CD4-positive, alpha-beta T cell (primary cell): ENCODE measurements at regions not wholly inside any gene's neighbourhood (a gene's known extent, or its start where the extent isn't known, plus 50 kb on each side); places are given as distances from the start of the nearest gene placed in this dataset.

Experiments used
- ATAC-seq: fragments of 200-7000 bp; cut with Tn5 transposase; one replicate; pipeline ENCODE4 v1.10.0; 2022; ENCODE audit warnings: mild to moderate bottlenecking; ENCODE audit not compliant: poor library complexity
- CTCF ChIA-PET: fragments of 350-600 bp; sonication (Branson Sonifier 250); formaldehyde crosslinking; loops from one replicate; lab custom pipeline; 2021; ENCODE audit warnings: antibody characterized with exemption, inconsistent platforms; lab: Charles Lee
- POLR2A ChIA-PET: fragments of 350-600 bp; sonication (Branson Sonifier 250); formaldehyde crosslinking; loops from one replicate; lab custom pipeline; 2021; ENCODE audit warnings: antibody characterized with exemption, inconsistent platforms; lab: Charles Lee
- DNase-seq, 14 experiments: peaks; one replicate each; pipeline ENCODE4 v3.0.0-alpha.2; 2013 to 2020; ENCODE audit warnings: mixed read lengths in 2 of 14
- H3K27ac ChIP-seq, 2 donors: one replicate each; pipeline versions ENCODE4 v1.5.1 to v1.7.0; 2013; ENCODE audit warnings: low read length in 2 of 2, low read depth in 1 of 2, mild to moderate bottlenecking in 1 of 2
- H3K27me3 ChIP-seq, 2 experiments: 1 replicate in 1 of 2; 2 replicates in 1 of 2; pipeline versions ENCODE4 v1.6.1 to v1.7.0; 2013; ENCODE audit warnings: low read length in 2 of 2, control low read depth in 1 of 2, mild to moderate bottlenecking in 1 of 2, moderate library complexity in 1 of 2; ENCODE audit not compliant: insufficient read depth in 2 of 2, control insufficient read depth in 1 of 2
- H3K36me3 ChIP-seq: one replicate; pipeline ENCODE4 v1.6.1; 2013; ENCODE audit warnings: low read length, control low read depth; ENCODE audit not compliant: insufficient read depth
- H3K4me1 ChIP-seq: one replicate; pipeline ENCODE4 v1.6.1; 2013; ENCODE audit warnings: low read length, control low read depth; ENCODE audit not compliant: insufficient read depth
- H3K4me3 ChIP-seq: one replicate; pipeline ENCODE4 v1.5.1; 2013; ENCODE audit warnings: mild to moderate bottlenecking, low read length, moderate library complexity
- H3K9me3 ChIP-seq, 2 experiments: 1 replicate in 1 of 2; 2 replicates in 1 of 2; pipeline versions ENCODE4 v1.6.1 to v1.7.0; 2013; ENCODE audit warnings: low read length in 2 of 2, mild to moderate bottlenecking in 2 of 2, control low read depth in 1 of 2, moderate library complexity in 1 of 2; ENCODE audit not compliant: control insufficient read depth in 1 of 2, insufficient read depth in 1 of 2
- H3K27ac Mint-ChIP-seq: one replicate; pipeline ENCODE4 v1.8.0; 2020; ENCODE audit warnings: mixed read lengths
- H3K27me3 Mint-ChIP-seq: one replicate; pipeline ENCODE4 v1.8.0; 2021; ENCODE audit warnings: mixed read lengths
- H3K36me3 Mint-ChIP-seq: one replicate; pipeline ENCODE4 v1.8.0; 2021; ENCODE audit warnings: low read depth, mixed read lengths
- H3K4me1 Mint-ChIP-seq: one replicate; pipeline ENCODE4 v1.8.0; 2021; ENCODE audit warnings: low read depth, mixed read lengths
- H3K4me3 Mint-ChIP-seq: one replicate; pipeline ENCODE4 v1.8.0; 2020; ENCODE audit warnings: mild to moderate bottlenecking, mixed read lengths
- H3K9me3 Mint-ChIP-seq: one replicate; pipeline ENCODE4 v1.8.0; 2020; ENCODE audit warnings: mixed read lengths
- intact Hi-C, 2 experiments: fragments of 100-400 bp; cut with DNase I in 1 of 2; cut with micrococcal nuclease in 1 of 2; formaldehyde crosslinking; loops; one replicate each; pipeline versions ENCODE4 v1.15.1 to v1.9.0; 2023 to 2025; cut with DNase I, micrococcal nuclease
- TF ChIP-seq, protein P1 (sequence below): fragments of 200-600 bp; IDR thresholded peaks from one replicate; pipeline ENCODE4 v1.8.0; 2022; ENCODE audit warnings: antibody characterized with exemption, mild to moderate bottlenecking

- Mint-ChIP-seq H3K4me1 (no peaks in the 10 kb centered on the region), H3K4me3 (no peak overlapping the region), H3K27ac (no peak overlapping the region), H3K9me3 (no peaks in the 10 kb centered on the region), H3K36me3 (no peaks in the 10 kb centered on the region), H3K27me3 (peaks cover 42% of the 10 kb centered on the region)
- no peak overlapping the region for H3K27ac ChIP-seq
- H3K4me3 ChIP-seq: no peak overlapping the region
- H3K4me1 ChIP-seq: no peaks in the 10 kb centered on the region
- DNase-seq (no peak), ATAC-seq (no peak)
- H3K9me3 ChIP-seq: no peaks in the 10 kb centered on the region
- TF ChIP-seq, protein P1, sequence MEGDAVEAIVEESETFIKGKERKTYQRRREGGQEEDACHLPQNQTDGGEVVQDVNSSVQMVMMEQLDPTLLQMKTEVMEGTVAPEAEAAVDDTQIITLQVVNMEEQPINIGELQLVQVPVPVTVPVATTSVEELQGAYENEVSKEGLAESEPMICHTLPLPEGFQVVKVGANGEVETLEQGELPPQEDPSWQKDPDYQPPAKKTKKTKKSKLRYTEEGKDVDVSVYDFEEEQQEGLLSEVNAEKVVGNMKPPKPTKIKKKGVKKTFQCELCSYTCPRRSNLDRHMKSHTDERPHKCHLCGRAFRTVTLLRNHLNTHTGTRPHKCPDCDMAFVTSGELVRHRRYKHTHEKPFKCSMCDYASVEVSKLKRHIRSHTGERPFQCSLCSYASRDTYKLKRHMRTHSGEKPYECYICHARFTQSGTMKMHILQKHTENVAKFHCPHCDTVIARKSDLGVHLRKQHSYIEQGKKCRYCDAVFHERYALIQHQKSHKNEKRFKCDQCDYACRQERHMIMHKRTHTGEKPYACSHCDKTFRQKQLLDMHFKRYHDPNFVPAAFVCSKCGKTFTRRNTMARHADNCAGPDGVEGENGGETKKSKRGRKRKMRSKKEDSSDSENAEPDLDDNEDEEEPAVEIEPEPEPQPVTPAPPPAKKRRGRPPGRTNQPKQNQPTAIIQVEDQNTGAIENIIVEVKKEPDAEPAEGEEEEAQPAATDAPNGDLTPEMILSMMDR: no peak
- intact Hi-C loops: no loop called here
- CTCF ChIA-PET: no interaction called here
- H3K36me3 ChIP-seq: no peaks in the 10 kb centered on the region
- POLR2A ChIA-PET: no interaction called here
- peaks cover 0 to 14% of the 10 kb centered on the region in 2 experiments for H3K27me3 ChIP-seq
These were observed 103.6 kb upstream of the SERPINE2 start for GRCh38 chr2:224142397-224143312.

- CTCF ChIA-PET: no interaction called here
- Mint-ChIP-seq H3K4me3 (no peak overlapping the region), H3K4me1 (no peaks in the 10 kb centered on the region), H3K9me3 (no peaks in the 10 kb centered on the region), H3K27ac (no peak overlapping the region), H3K27me3 (peaks cover 36% of the 10 kb centered on the region), H3K36me3 (no peaks in the 10 kb centered on the region)
- Histone ChIP-seq H3K27me3 (peaks cover 0 to 14% of the 10 kb centered on the region in 2 experiments), H3K27ac (no peak overlapping the region), H3K4me3 (no peak overlapping the region), H3K9me3 (no peaks in the 10 kb centered on the region), H3K36me3 (no peaks in the 10 kb centered on the region), H3K4me1 (no peaks in the 10 kb centered on the region)
- ATAC-seq (no peak), DNase-seq (no peak)
- TF ChIP-seq, protein P1: no peak
- intact Hi-C loops: no loop called here
- POLR2A ChIA-PET: no interaction called here
These were observed 102.2 kb upstream of the SERPINE2 start for GRCh38 chr2:224141304-224141703.

GRCh38 chr2:224137208-224137607 is 98.1 kb upstream of the SERPINE2 start:
- intact Hi-C loops: loop anchor here in 1 of 2 experiments (5.0 kb wide), 1 partner anchor 640 kb away; no protein-coding TSS in a partner anchor
- POLR2A ChIA-PET: no interaction called here
- Histone ChIP-seq H3K27me3 (peaks cover 0 to 11% of the 10 kb centered on the region in 2 experiments), H3K27ac (no peak overlapping the region), H3K36me3 (no peaks in the 10 kb centered on the region), H3K9me3 (no peaks in the 10 kb centered on the region), H3K4me1 (no peaks in the 10 kb centered on the region), H3K4me3 (no peak overlapping the region)
- CTCF ChIA-PET: no interaction called here
- no peak overlapping the region for H3K4me3 Mint-ChIP-seq
- no peaks in the 10 kb centered on the region for H3K36me3 Mint-ChIP-seq
- no peak for ATAC-seq
- TF ChIP-seq, protein P1: no peak
- H3K4me1 Mint-ChIP-seq: no peaks in the 10 kb centered on the region
- H3K27me3 Mint-ChIP-seq: peaks cover 40% of the 10 kb centered on the region
- no peak overlapping the region for H3K27ac Mint-ChIP-seq
- H3K9me3 Mint-ChIP-seq: no peaks in the 10 kb centered on the region
- DNase-seq: no peak
